Type B pancreatic cell (in vitro differentiated cells): ENCODE measurements at regions not wholly inside any gene's neighbourhood (a gene's known extent, or its start where the extent isn't known, plus 50 kb on each side); places are given as distances from the start of the nearest gene placed in this dataset.

ENCODE experiments used
- DNase-seq: peaks from one replicate; pipeline ENCODE4 v3.0.0; 2021; ENCODE audit warnings: mixed read lengths; ENCODE audit not compliant: unreplicated experiment; ENCODE audit errors: extremely low spot score
- H3K27ac Mint-ChIP-seq: 2 replicates; pipeline ENCODE4 v1.8.0; 2021; ENCODE audit warnings: mild to moderate bottlenecking, mixed read lengths
- H3K27me3 Mint-ChIP-seq: 2 replicates; pipeline ENCODE4 v1.8.0; 2021; ENCODE audit warnings: mixed read lengths
- H3K36me3 Mint-ChIP-seq: 2 replicates; pipeline ENCODE4 v1.8.0; 2021; ENCODE audit warnings: mixed read lengths
- H3K4me1 Mint-ChIP-seq: one replicate; pipeline ENCODE4 v1.8.0; 2021; ENCODE audit warnings: mixed read lengths; ENCODE audit not compliant: unreplicated experiment
- H3K4me3 Mint-ChIP-seq: 2 replicates; pipeline ENCODE4 v1.8.0; 2021; ENCODE audit warnings: mild to moderate bottlenecking, mixed read lengths
- H3K9me3 Mint-ChIP-seq: 2 replicates; pipeline ENCODE4 v1.8.0; 2021; ENCODE audit warnings: mixed read lengths
- TF ChIP-seq, protein P1 (sequence below): fragments of 200-600 bp; sonication (generic); conservative IDR thresholded peaks from 2 replicates; pipeline ENCODE4 v1.5.0; 2021; ENCODE audit warnings: antibody characterized with exemption, mild to moderate bottlenecking

DNA sequence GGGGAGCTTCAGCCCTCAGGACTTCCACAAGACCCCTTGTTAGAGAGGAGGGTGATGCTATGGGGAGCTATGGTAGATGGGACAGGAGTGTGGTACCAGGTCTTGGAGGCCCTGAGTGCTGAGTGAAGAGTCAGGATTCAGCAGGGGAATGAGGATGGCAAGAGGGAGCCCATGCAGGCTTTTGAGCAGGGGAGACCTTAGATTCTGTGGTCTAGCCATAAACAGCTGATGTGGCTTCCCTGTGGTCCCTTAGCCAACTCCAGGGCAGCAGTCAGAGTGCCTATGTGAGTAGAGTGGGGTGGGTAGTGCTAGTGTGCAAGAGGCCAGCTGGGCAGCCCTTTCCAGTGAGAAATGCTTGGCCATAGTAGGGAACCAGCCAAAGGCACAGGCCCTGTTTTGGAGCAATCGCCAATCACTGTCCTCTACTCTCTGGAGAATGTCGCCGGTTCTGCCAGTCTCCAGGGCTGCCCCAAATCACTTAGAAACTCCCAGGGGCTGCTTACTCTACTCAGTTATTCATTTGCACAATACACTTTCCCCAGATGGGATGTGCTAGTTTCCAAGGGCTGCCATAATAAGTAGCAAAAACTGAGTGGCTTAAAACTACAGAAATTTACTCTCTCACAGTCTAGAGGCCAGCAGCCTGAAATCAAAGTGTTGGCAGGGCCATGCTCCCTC is 310.5 kb downstream of the SMAD2 start:
- TF ChIP-seq, protein P1, sequence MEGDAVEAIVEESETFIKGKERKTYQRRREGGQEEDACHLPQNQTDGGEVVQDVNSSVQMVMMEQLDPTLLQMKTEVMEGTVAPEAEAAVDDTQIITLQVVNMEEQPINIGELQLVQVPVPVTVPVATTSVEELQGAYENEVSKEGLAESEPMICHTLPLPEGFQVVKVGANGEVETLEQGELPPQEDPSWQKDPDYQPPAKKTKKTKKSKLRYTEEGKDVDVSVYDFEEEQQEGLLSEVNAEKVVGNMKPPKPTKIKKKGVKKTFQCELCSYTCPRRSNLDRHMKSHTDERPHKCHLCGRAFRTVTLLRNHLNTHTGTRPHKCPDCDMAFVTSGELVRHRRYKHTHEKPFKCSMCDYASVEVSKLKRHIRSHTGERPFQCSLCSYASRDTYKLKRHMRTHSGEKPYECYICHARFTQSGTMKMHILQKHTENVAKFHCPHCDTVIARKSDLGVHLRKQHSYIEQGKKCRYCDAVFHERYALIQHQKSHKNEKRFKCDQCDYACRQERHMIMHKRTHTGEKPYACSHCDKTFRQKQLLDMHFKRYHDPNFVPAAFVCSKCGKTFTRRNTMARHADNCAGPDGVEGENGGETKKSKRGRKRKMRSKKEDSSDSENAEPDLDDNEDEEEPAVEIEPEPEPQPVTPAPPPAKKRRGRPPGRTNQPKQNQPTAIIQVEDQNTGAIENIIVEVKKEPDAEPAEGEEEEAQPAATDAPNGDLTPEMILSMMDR, result no peak
- Mint-ChIP-seq H3K9me3 (no peaks in the 10 kb centered on the region), H3K27ac (no peak overlapping the region), H3K27me3 (peaks cover 7% of the 10 kb centered on the region), H3K4me3 (no peak overlapping the region), H3K36me3 (no peaks in the 10 kb centered on the region), H3K4me1 (no peaks in the 10 kb centered on the region)
- no peak for DNase-seq

DNA sequence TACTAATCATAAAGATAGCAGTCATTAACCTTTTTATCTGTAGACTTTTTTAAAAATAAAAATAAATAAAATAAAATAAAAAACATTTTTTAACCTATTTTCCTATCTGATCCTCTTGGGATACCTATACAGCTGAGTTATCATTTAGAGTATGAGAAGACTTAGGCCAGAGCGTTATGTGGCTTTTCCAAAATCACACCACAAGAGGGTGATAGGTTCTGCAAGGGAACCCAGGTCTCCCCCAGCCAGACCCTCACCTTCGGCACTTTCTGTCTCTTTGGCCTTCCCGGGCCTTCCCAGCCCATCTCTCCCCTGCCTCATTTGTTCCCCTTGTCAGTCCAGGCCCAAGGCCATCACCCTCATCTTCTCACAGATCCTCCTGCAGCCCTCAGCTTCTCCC is 311.7 kb downstream of the SMAD2 start:
- Mint-ChIP-seq H3K4me3 (no peak overlapping the region), H3K36me3 (no peaks in the 10 kb centered on the region), H3K4me1 (no peaks in the 10 kb centered on the region), H3K27ac (no peak overlapping the region), H3K27me3 (peaks cover 7% of the 10 kb centered on the region), H3K9me3 (no peaks in the 10 kb centered on the region)
- TF ChIP-seq, protein P1, result no peak
- no peak for DNase-seq

DNA sequence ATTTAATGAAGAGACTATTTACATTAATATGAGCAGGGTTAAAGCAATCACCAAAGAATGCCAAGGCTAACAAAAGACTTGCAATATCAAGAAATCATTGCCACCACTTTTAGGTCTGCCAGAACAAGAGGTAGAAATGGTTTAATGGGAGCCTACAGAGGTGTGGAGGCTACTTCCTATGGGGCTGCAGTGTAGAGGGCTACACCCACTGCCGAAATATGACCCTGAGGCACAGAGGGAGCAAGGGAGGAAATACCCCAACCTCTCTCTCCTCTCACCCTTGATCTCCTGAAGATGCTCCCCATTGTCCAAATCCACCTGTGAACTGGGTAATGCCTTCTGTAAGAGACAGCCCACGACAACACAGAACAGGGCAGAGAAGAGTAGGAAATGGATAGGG is 315.4 kb downstream of the SMAD2 start:
- no peak for DNase-seq
- Mint-ChIP-seq H3K4me3 (no peak overlapping the region), H3K9me3 (no peaks in the 10 kb centered on the region), H3K27me3 (peaks cover 8% of the 10 kb centered on the region), H3K27ac (no peak overlapping the region), H3K4me1 (no peaks in the 10 kb centered on the region), H3K36me3 (no peaks in the 10 kb centered on the region)
- TF ChIP-seq, protein P1, result no peak

- Mint-ChIP-seq H3K9me3 (no peaks in the 10 kb centered on the region), H3K4me3 (no peak overlapping the region), H3K36me3 (no peaks in the 10 kb centered on the region), H3K4me1 (no peaks in the 10 kb centered on the region), H3K27me3 (peaks cover 3% of the 10 kb centered on the region), H3K27ac (no peak overlapping the region)
- DNase-seq, result no peak
- TF ChIP-seq, protein P1, result no peak
Observed at GRCh38 chr18:47613929-47614328, 316.5 kb downstream of the SMAD2 start.

GRCh38 chr18:47611649-47612048 is 318.8 kb downstream of the SMAD2 start:
- TF ChIP-seq, protein P1, result no peak
- H3K27ac Mint-ChIP-seq, result no peak overlapping the region
- no peak for DNase-seq
- no peaks in the 10 kb centered on the region for H3K9me3 Mint-ChIP-seq
- peaks cover 3% of the 10 kb centered on the region for H3K27me3 Mint-ChIP-seq
- H3K36me3 Mint-ChIP-seq, result no peaks in the 10 kb centered on the region
- no peak overlapping the region for H3K4me3 Mint-ChIP-seq
- no peaks in the 10 kb centered on the region for H3K4me1 Mint-ChIP-seq

DNA sequence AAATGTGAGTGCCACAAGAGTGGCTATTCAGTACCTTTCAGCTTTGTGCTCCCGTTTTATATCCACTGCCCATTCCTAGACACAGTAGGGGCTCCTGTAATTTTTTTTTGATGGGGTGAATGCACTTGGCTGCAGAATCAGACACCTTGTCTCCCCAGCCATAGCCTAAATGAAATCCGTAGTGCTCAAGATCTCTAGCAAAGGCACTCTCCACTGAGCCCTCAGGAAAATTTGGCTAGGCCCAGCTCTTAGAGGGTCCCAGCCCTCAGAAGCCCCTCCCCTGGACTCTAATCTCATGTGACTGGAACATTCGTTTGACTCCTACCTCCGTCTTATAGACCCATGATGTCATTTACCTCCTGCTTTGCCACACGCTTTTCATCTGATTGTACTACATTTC is 323.9 kb downstream of the SMAD2 start:
- no peak overlapping the region for H3K4me3 Mint-ChIP-seq
- no peak for DNase-seq
- no peak overlapping the region for H3K27ac Mint-ChIP-seq
- no peaks in the 10 kb centered on the region for H3K4me1 Mint-ChIP-seq
- no peaks in the 10 kb centered on the region for H3K9me3 Mint-ChIP-seq
- TF ChIP-seq, protein P1, result no peak
- H3K27me3 Mint-ChIP-seq, result no peaks in the 10 kb centered on the region
- H3K36me3 Mint-ChIP-seq, result no peaks in the 10 kb centered on the region
